AG10803 (cell line): ENCODE measurements at regions not wholly inside any gene's neighbourhood (a gene's known extent, or its start where the extent isn't known, plus 50 kb on each side); places are given as distances from the start of the nearest gene placed in this dataset.

Source experiments
- DNase-seq: peaks from one replicate; pipeline ENCODE4 v3.0.0; 2010; ENCODE audit warnings: low read depth
- H3K4me3 ChIP-seq: 2 replicates; pipeline ENCODE4 v1.5.1; 2011; ENCODE audit warnings: mild to moderate bottlenecking, low read length, control low read depth
- TF ChIP-seq, protein P1 (sequence below): conservative IDR thresholded peaks from 2 replicates; pipeline ENCODE4 v1.5.1; 2011; ENCODE audit warnings: mild to moderate bottlenecking, low read length, control low read depth, inconsistent platforms

DNA sequence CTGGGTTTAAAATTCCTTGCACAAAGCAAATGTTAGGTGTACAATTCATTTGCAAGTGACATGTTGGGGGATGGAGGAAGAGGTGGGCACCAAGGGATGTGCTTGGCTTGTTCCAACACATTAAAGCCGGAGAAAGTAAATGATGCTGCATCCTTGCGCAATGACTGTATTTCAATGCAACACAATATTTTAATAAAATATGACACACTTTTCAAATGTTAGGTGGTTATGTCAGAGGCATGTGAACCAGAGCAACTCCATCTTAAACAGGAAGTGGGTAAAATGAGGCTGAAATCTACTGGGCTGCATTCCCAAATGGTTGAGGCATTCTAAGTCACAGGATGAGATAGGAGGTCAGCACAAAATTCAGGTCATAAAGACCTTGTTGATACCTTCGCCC lies 53.6 kb upstream of the ARHGAP5 start:
- H3K4me3 ChIP-seq = no peak overlapping the region
- DNase-seq = no peak
- TF ChIP-seq, protein P1, sequence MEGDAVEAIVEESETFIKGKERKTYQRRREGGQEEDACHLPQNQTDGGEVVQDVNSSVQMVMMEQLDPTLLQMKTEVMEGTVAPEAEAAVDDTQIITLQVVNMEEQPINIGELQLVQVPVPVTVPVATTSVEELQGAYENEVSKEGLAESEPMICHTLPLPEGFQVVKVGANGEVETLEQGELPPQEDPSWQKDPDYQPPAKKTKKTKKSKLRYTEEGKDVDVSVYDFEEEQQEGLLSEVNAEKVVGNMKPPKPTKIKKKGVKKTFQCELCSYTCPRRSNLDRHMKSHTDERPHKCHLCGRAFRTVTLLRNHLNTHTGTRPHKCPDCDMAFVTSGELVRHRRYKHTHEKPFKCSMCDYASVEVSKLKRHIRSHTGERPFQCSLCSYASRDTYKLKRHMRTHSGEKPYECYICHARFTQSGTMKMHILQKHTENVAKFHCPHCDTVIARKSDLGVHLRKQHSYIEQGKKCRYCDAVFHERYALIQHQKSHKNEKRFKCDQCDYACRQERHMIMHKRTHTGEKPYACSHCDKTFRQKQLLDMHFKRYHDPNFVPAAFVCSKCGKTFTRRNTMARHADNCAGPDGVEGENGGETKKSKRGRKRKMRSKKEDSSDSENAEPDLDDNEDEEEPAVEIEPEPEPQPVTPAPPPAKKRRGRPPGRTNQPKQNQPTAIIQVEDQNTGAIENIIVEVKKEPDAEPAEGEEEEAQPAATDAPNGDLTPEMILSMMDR = no peak

DNA sequence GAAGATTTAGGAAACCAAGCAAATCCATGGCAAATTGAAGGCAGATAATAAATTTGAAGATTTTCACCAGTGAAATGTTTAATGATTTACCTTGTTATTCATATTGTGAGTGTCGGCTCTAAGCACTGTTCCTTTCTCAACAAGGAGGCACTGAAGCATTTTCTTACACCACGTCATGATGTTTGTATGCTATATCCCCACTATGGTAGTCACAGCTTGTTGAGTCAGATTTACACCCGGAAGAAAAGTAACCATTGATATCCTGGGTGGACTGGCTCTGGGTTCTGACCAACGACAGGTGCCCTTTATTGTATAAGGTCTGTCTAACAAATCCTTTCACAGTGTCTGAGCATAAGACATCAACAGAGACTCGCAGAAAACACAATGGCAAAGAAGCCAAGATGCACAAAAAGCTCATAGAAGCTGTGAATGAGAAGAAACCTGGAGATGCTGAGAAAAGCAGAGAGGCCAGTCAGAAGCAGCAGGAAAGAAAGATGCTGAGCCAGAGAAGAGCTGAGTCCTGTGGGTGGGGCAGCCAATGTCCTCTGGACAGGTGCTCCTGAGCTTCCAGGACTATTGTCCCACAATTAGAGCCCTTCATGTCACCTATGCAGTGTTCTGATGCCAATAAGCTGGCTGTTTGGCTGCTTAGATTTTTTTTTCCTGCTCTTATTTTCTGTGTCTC lies 49.7 kb upstream of the ARHGAP5 start:
- TF ChIP-seq, protein P1 = no peak
- peak; percentile 3 for DNase-seq
- H3K4me3 ChIP-seq = no peak overlapping the region
